ENCODE measurements at regions not wholly inside any gene's neighbourhood (a gene's known extent, or its start where the extent isn't known, plus 50 kb on each side); places are given as distances from the start of the nearest gene placed in this dataset.

- no peak for DNase-seq
These were observed 204.5 kb upstream of the PHYHIPL start for GRCh38 chr10:58971796-58972491.

- no peak for DNase-seq
These were observed 203.7 kb upstream of the PHYHIPL start for GRCh38 chr10:58972576-58973234.

GRCh38 chr10:58973235-58973595 is 203.2 kb upstream of the PHYHIPL start:
- DNase-seq = no peak

- no peak for DNase-seq
These were observed 200.2 kb upstream of the PHYHIPL start for GRCh38 chr10:58976254-58976653.

- no peak for DNase-seq
These were observed 196.7 kb upstream of the PHYHIPL start for GRCh38 chr10:58979711-58980110.

- DNase-seq = no peak
These were observed 195.5 kb upstream of the PHYHIPL start for GRCh38 chr10:58980826-58981415.

GRCh38 chr10:58981846-58982245 is 194.6 kb upstream of the PHYHIPL start:
- DNase-seq = no peak

GRCh38 chr10:58982470-58983239 is 193.8 kb upstream of the PHYHIPL start:
- DNase-seq = no peak

GRCh38 chr10:58985216-58985615 is 191.2 kb upstream of the PHYHIPL start:
- DNase-seq = no peak

- no peak for DNase-seq
These were observed 186.9 kb upstream of the PHYHIPL start for GRCh38 chr10:58989486-58990039.

GRCh38 chr10:58990693-58991092 is 185.8 kb upstream of the PHYHIPL start:
- DNase-seq = no peak

GRCh38 chr10:58991856-58992255 is 184.6 kb upstream of the PHYHIPL start:
- no peak for DNase-seq

GRCh38 chr10:58992830-58993460 is 183.5 kb upstream of the PHYHIPL start:
- no peak for DNase-seq

GRCh38 chr10:58993480-58994221 is 182.8 kb upstream of the PHYHIPL start:
- DNase-seq = no peak

- DNase-seq = no peak
These were observed 182.0 kb upstream of the PHYHIPL start for GRCh38 chr10:58994226-58995057.

- no peak for DNase-seq
These were observed 181.3 kb upstream of the PHYHIPL start for GRCh38 chr10:58995058-58995596.

- no peak for DNase-seq
These were observed 180.4 kb upstream of the PHYHIPL start for GRCh38 chr10:58996063-58996462.

- DNase-seq = no peak
These were observed 179.6 kb upstream of the PHYHIPL start for GRCh38 chr10:58996866-58997265.

- no peak for DNase-seq
These were observed 177.3 kb upstream of the PHYHIPL start for GRCh38 chr10:58998924-58999713.

Data from NCI-H1417 treated with DMSO at 0.1 percent for 48 hours (cell line).